ENCODE measurements at regions not wholly inside any gene's neighbourhood (a gene's known extent, or its start where the extent isn't known, plus 50 kb on each side); places are given as distances from the start of the nearest gene placed in this dataset.

- TF ChIP-seq CTCF (IDR thresholded peaks at IDR 0.05; ENCODE audit: low read depth, low read length, missing input control) (no peak), FOXA1 (IDR thresholded peaks at IDR 0.05) (no peak), REST (IDR thresholded peaks at IDR 0.05) (no peak), TAF1 (conservative IDR thresholded peaks at IDR 0.05) (no peak), EGR1 (IDR thresholded peaks at IDR 0.05; ENCODE audit: low read depth in 2 of 2) (no peak), SP1 (IDR thresholded peaks at IDR 0.05) (no peak), ZBTB33 (IDR thresholded peaks at IDR 0.05) (no peak), GABPA (IDR thresholded peaks at IDR 0.05 in 1 of 2, conservative IDR thresholded peaks at IDR 0.05 in 1 of 2) (no peak), MAX (IDR thresholded peaks at IDR 0.05) (no peak), HNF4A (conservative IDR thresholded peaks at IDR 0.05) (peak in 1 of 2 donors; percentile 25), RAD21 (IDR thresholded peaks at IDR 0.05) (no peak), HNF4G (IDR thresholded peaks at IDR 0.05) (no peak), JUND (IDR thresholded peaks at IDR 0.05) (no peak)
These were observed 461.4 kb upstream of the ST8SIA4 start for GRCh38 chr5:101364469-101364868.

Measured in liver (tissue), 3 donors.